Stimulated activated CD8-positive, alpha-beta memory T cell treated with anti-CD3 and anti-CD28 coated beads, Interleukin-7, amount 100 ng/mL, for 4 hours (primary cell): ENCODE measurements at regions not wholly inside any gene's neighbourhood (a gene's known extent, or its start where the extent isn't known, plus 50 kb on each side); places are given as distances from the start of the nearest gene placed in this dataset.

ENCODE experiments used
- DNase-seq, 2 donors: peaks; one replicate each; pipeline ENCODE4 v3.0.0-alpha.2; 2020; ENCODE audit warnings: low read depth in 2 of 2

DNA sequence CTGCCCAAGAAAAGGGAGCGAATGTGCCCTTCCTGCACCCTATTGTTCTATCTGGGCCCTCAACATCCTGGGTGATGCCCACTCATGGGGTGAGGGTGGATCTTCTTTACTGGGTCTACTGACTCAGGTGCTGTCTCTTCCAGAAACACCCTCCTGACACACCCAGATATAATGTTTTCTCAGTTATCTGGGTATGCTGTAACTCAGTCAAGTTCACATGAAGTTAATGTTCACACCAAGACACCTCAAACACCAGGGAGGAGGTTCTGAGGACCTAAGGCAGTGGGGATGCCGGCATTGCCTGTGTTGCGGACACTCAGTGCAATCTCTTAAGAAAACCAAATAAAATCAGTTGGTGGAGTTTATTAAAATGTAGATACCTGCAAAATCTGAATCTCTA, 500.9 kb downstream of the BCL11A start:
- DNase-seq = no peak

DNA sequence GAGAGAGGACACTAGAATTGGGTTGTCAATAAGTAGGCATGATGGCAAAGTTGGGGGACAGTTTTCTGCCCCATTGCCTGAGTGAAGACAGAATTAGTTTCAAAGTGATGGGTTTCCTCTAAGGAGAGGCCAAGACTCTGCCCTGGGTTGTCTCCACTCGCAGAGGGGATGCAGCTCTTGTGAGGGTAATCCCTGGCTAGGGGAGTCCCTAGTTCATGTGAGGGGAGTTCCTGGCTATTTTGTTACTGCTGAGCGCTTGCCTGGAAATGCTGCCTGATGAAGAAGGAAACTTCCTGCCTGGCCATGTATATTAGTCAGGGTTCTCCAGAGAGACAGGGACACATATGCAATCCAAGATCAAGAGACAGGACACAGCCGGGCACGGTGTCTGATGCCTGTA, 501.5 kb downstream of the BCL11A start:
- no peak for DNase-seq

DNA sequence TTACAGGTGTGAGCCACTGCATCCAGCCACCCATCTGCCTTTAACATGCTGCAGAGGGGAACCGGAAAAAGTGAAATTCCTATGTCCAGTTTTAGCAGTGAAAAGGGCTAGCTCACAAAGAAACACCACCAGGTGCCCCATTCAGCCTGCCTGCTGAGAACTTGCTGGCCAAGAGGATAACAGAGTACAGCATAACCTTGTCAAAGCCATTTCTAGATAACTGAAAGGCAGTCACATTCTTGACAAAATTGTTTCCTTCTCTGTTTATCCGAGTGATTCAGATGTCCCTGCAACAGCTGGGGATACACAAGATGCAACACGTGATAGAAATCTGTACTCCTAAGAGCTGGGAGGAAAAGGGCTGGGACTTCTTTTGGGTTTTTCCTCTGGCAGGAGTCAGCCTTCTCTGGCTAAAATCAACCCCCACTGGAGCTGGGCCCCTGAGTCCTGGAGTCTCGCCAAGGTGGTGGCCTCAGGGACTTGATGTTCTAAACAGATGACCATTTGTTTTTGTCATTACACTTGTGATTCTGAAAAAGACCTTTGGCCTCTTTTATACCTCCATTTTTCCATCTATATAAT, 505.4 kb downstream of the BCL11A start:
- no peak for DNase-seq

DNA sequence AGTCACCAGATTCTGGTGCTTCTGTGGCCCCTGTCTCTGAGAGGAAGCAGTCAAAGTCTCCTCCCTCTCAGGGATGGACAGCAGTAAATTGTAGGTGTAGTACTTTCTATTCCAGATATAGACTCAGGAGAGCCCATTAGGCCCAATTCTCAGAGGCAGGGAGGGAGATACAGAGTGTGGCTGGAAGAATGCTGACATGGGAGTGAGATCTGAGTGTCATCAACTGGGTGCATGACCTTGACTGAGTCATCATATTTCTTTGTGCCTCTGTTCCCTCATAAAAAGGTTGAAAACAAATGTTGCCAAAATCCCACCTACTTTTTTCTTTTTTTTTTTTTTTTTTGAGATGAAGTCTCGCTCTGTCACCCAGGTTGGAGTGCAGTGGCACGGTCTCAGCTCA, 506.1 kb downstream of the BCL11A start:
- no peak for DNase-seq

DNA sequence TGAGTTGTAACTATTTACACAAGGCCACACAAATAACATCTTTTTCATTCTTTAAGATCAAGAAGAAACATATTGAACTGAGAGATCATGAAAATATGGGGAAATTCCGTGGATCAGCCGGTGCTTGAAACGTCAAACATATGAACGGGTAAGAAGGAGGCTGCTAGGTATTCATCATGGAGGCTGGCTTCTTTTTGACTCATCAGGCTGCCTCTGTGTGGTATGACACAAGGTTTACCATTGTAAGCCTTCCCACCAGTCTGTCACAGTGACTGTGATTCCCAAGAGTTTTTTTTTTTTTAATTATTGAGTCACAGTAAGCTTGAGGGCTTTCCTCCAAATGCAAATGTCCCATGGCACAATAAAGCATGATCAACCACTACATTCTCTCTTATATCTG, 506.9 kb downstream of the BCL11A start:
- DNase-seq = no peak

DNA sequence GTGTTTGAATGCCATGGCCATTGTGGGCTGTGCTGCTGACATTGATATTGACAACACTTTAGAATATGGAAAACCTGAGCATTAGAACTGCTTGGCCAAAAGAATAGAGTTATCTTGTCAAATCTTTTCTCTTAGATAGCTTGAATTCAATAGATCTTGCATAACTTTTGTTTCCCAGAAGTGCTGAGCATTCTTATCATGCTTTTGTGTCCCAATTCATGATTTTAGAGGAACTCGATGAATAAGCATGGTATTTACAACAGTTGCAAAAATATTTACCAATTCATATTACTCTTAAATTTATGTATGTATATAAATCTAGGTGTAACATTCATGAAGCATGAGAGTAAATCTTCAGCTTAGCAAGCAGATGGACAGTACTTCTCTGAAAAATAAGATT, 508.0 kb downstream of the BCL11A start:
- no peak for DNase-seq

DNA sequence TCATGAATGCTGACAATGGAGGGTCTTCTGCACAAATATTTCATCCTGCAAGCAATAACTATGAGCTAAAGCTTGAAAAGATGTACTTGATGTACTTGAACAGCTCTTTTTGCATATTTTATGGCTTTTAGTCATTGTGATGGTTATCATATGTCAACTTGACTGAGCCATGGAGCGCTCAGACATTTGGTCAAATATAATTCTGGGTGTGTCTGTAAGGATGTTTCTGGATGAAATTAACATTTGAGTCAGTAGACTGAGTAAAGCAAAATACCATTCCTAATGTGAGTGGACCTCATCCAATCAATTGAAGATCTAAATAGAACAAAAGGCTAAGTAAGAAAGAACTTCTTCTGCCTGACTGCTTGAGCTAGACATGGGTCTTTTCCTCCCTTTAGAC, 509.0 kb downstream of the BCL11A start:
- no peak for DNase-seq

DNA sequence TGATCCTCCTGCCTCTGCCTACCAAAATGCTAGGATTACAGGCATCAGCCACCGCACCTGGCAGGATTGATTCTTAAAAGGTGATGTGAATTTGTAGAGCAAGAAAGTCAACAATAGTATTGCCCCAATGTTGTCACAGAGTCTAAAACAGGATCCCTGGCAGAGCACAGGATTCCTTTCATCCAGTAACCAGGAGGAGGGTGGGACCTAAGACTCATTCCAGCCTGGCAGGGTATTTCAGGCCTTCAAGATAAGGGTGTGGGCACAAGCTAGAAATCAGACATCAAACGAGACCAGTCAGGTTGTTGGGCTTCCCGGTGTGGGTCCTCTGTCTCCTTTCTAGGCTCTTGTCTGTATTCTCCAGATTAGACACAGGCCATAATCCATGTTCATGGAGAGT, 511.4 kb downstream of the BCL11A start:
- DNase-seq = no peak

DNA sequence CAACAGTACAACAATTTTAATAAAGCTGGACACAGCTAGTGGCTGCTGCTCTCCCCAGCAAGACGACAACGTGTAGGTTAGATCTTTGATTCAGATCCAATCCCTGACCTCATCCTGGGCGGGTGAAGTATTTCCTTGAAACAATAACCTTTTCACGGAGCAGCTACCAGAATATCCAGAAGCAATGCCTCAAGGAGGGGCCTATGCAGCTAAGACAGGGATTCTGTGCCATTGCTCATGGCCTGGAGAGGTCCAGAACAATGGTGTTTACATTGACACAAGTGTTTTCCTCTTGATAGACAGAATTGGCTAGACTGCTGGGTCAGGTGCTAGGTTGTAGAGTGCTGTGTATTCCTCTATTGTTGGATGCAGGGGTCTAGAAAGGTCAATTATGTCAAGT, 520.1 kb downstream of the BCL11A start:
- DNase-seq = no peak

DNA sequence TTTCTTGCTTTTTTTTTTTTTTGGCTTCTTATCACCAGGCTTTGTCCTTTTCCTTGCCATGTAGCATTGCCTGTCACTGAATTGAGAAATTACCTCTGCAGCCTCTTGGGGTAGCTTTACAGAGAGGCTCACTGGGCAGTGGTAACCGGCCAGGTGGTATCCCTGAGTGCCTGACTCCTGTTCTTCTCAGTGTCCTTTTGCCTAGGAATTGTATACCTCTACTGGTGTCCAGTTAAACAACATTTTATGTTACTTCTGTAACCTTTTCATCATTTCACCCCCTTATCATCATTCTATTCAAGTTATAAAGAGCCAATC, 523.9 kb downstream of the BCL11A start:
- no peak for DNase-seq

DNA sequence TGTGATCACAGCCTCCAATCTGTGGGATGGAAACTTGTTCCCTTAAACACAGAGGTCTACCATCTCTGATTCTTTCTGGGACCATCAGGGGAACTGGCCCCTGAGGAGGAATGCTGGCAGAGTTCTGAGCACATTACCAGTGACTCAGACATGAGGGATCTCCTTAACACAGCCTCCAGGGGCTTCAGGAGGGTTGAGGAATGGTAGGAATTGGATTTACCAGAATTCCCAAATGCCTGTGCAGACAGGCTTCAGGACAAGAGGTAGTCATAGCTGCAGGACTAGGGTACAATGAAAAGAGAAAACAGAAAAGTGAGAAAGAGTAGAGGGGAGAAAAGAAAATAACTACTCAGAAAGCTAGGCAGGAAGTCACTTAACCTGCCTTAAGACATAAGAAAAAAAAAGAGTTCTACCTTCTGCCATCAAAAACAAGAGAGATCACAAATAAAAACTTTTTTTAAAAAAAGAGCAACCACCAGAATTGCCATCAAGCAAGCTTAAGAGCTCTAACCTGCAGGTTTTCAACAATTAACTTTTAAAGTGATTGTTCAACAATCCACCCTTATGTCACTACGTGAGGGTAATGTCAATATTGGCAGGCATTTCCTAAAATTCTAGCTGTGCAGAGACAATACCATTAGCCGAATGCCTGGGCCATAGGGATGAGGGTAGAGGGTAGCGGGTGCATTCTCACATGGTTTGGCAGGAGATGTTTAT, 524.4 kb downstream of the BCL11A start:
- no peak for DNase-seq

DNA sequence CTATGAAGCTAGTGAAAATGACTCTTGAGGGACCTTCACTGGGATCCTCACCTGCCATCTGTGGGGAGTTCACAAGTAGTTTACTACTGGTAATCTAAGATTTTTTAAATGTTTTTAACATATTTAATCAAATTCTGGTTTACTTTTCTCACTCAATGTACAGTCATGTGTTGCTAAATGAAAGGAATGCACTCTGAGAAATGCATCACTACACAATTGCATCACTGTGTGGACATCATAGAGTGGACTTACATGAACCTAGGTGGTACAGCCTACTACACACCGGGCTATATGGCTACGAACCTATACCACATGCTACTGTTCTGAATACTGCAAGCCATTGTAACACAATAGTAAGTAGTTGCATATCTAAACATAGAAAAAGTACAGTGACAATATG, 528.0 kb downstream of the BCL11A start:
- no peak for DNase-seq

DNA sequence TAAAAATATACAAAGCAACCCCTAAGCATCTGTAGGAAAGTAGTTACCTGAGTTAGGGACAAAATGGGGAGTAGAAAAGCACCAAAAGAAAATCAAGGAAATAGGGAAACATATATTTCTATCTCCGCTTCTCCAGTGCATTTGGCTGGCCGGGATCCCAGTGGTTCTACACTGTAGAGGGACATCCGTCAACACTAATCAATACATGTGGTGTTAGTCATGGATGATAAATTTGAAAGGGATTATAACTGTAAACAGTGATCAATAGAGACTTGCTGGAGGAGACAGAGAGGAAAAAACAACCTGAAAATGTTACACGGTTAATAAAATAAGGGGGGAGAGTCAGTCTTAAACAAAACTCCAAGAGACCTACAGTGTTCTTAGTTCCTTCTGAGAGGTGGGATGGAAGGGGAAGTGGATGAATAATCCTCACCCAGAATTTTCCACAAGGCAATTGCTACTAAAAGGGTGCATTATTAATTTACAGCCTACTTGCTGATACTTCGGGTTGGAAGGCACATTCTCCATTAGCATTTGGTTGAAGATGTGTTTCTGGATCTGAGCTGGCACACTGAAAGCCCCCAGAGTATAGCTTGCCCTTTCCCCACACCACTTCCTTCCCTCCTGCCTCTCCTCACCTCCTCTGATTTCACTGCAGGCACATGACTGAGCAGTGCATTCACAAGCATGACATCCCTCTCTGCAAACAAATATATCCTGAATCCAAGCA, 530.0 kb downstream of the BCL11A start:
- DNase-seq = no peak

DNA sequence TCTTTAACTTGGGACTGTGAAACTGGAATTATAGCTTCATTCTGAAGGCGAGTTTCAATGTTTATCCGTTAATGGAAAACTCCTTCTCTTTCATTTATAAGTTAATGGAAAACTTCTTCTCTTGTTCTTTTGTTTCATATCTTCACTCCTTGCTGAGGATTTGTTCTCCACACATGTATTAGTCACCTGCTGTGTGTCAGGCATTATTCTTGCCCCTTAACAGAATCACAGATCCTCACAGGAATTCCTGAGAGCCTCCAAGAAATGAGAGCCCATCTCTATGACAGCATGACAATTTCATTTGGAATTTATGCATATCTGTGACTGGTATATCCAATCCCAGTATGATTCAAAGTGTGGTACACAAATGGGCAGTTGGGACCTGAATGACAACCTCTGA, 545.8 kb downstream of the BCL11A start:
- DNase-seq = no peak

DNA sequence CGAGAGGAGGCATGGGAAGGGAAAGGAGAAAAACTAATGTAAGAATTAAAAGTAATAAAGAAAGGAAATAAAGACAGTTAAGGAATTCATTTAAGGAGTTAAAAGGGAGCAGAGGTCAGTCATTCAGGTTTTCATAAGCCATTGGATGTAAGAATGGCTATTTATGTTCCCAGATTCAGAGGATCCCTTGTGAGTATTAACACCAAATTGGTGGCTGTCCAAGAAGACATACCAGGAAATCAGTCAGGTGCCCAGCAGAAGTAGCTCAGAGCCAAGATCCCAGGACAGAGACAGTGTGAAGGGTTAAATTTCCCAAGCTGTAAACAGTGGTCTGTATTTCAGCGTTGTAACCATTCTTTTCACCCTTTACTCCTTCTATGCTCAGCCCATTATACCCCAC, 550.4 kb downstream of the BCL11A start:
- DNase-seq = no peak

DNA sequence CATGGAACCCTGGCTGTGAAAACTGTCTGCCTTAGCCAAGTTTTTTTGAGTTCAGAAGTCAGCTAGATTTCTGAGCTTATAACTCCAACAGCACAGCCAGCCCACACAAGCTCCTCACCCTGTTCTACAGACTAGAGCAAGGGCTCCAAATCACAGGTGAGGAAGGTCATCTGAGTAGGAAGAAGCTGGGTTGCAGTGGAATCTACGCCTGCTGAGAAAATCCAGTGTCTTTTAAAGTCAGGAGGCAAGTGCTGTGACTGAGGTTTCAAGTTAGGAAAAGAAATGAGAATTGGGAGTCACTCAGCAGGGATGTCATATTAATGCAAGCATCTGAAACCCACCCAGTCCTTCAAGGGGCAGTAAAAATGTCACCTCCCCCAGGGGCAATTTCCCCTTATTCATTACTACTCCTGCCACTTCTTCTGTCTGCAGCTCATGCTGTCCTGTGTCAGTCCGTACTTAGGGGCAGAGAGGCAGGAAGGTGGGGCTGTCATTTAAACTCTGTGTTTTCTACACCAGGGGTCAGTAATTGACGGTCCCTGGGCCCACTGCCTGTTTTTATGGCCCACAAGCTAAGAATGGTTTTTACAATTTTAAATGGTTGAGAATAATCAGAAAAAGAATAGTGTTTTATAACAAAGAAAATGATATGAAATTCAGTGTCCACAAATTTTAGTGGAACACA, 551.1 kb downstream of the BCL11A start:
- DNase-seq = no peak

DNA sequence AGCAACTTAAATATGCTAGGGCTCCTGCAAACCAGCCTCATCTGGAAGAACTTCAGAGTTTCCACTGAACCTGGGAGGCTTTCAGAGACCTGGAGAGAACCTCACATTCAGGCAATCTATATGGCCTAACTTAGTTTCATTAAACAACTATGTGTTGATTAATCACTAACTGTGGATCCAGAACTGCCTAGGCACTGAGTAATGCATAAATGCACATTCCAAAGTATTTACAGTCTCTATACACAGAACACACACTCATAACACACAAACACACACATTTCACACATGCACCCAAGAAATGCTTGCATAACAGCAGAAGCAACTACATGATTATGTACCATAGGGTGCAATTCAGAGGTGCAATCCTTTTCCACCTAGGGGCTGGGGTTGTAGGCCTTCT, 552.8 kb downstream of the BCL11A start:
- DNase-seq = no peak

DNA sequence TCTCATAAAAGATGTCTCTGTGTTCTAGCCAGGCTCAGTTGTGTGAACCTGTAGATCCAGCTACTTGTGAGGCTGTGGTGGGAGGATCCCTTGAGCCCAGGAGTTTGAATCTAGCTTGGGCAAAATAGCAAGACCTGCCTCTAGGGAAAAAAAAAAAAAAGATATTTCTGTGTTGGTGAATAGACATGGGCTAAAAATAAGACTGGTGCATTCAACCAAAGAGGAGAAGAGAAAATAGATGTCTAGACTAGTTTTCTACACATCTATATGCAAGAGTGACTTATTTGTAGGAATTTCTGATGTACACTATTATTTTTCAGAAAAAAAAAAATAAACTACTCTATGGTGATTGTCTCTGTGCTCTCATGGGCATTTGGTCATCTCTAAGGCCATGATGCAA, 555.1 kb downstream of the BCL11A start:
- DNase-seq = no peak

DNA sequence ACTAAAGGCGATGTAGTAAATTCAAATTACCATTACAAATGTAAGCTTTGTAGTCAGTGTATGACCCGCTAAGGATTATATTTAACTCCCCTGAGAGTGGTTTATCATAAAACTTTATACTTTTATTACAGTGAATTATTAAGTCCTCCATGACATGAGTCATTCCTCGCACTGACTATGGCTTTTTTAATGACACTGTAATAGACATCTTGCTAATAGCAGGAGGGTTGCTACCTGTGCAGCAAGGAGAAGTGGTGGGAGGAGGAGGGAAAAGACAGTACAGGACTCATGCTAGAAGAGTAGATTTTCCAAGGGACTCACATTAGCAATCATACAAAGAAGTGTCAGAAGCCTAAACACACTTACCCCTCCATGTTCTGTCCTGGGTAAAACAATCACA, 556.1 kb downstream of the BCL11A start:
- no peak for DNase-seq

DNA sequence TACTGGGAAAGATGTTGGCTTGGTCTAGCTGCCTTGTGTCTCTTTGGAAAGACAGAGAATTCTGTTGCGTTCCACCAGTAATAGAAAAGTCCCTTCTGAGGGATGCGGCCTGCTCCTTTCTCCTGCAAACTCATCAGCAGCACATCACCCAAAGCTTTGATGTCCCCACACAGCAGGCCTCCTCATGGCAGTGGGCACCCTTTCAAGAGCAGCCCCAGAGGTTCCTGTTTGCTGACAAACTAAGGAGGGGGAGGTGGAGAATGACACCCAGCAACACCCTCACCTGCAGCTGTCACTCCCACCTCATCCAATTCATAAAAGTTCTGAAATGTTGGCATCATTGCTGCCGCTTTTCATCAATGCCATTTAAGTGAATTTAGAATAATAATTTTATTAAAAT, 556.6 kb downstream of the BCL11A start:
- no peak for DNase-seq

DNA sequence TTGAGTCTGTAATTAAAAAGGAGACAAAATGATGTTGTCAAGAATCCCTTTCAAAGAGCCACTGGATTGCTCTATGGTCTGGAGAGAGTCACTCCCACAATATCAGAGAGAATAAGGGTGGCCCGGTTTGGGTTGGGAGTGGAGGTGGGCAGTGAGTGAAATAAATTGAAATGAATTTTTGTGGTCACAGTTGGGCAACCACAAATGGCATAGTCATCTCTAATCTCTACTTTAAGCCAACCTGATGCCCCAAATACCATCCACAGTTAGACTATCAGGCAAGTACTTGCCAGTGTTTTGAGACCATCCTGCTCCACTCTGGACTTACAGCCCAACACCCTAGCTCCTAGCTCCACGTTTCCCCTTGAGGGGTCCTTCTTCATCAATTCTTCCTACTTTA, 559.7 kb downstream of the BCL11A start:
- no peak for DNase-seq

DNA sequence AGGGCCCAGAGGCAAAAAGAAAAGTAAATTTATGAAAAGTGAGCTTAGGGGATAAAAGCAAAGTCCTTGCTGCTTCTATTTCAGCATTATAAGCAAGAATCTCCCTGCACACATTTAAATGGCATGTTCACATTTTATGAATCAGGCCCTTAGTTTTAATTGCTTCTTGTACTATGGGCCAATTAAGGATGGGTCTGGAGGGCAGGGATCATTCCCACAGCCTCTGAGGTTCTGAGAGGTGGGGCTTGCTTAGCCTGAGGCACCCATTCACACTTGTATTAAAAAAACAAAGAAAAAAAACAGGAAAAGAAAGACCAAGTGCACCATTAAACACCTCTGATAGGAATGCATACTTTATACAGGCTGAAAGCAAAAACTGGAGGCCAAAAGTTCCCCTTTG, 565.1 kb downstream of the BCL11A start:
- DNase-seq = no peak

DNA sequence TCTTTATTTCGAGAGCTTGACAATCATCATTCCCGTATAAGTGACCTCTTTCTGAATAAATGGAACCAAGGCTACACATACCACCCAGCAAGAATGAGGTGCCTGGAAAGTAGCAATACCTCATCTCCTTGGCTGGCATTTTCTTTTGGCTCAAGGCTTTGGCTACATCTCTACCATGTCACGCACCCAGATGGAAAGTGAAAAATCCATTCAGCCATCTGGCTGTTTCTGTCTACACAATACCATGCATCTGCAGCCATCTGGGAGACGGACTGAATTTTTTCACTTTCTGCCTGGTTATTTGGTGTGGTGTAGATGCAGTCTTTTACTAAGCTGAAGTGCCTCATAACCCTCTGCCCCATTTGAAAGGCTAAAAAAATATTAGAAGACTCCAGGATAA, 566.9 kb downstream of the BCL11A start:
- no peak for DNase-seq
